IMR-90 (cell line): ENCODE measurements at regions not wholly inside any gene's neighbourhood (a gene's known extent, or its start where the extent isn't known, plus 50 kb on each side); places are given as distances from the start of the nearest gene placed in this dataset.

Experiments used
- ATAC-seq: fragments of 200-7000 bp; cut with Tn5 transposase; 2 replicates; pipeline ENCODE4 v1.9.1; 2020; ENCODE audit warnings: low read depth, mild to moderate bottlenecking, moderate library complexity
- BruUV-seq: library from RNA; stranded (reverse); fragments of 400-500 nt; replicated peaks from 2 replicates; lab custom pipeline; 2021; lab: Mats Ljungman, UMichigan
- CTCF ChIA-PET: fragments of 300-600 bp; formaldehyde crosslinking; extraction: SDS; loops from one replicate; lab custom pipeline; 2021; ENCODE audit warnings: antibody characterized with exemption; lab: Yijun Ruan, JAX
- POLR2A ChIA-PET: fragments of 300-600 bp; sonication (Branson Sonifier 250); formaldehyde crosslinking; loops from one replicate; lab custom pipeline; 2022; ENCODE audit warnings: antibody characterized with exemption; ENCODE audit not compliant: unreplicated experiment; lab: Charles Lee
- DNase-seq: peaks from one replicate; pipeline ENCODE4 v3.0.0; 2013
- H2AFZ ChIP-seq: replicated peaks from 2 replicates; pipeline ENCODE3; 2013; ENCODE audit warnings: low read length, mild to moderate bottlenecking; ENCODE audit not compliant: poor library complexity
- H2AK5ac ChIP-seq: 2 replicates; pipeline ENCODE4 v1.6.1; 2013; ENCODE audit warnings: low read depth, low read length, inconsistent platforms
- H2AK9ac ChIP-seq: replicated peaks from 2 replicates; pipeline ENCODE3; 2013; ENCODE audit warnings: mild to moderate bottlenecking, low read depth, low read length, moderate library complexity; ENCODE audit not compliant: poor library complexity
- H2BK120ac ChIP-seq: 2 replicates; pipeline ENCODE4 v1.6.1; 2013; ENCODE audit warnings: low read depth, low read length, inconsistent platforms
- H2BK15ac ChIP-seq: 3 replicates; pipeline ENCODE4 v1.6.1; 2013; ENCODE audit warnings: low read depth, low read length, inconsistent platforms
- H2BK20ac ChIP-seq: 2 replicates; pipeline ENCODE4 v1.6.1; 2013; ENCODE audit warnings: low read depth, mild to moderate bottlenecking, inconsistent platforms, low read length, moderate library complexity
- H2BK5ac ChIP-seq: 2 replicates; pipeline ENCODE4 v1.6.1; 2013; ENCODE audit warnings: mild to moderate bottlenecking, low read depth, low read length, inconsistent platforms; ENCODE audit not compliant: poor library complexity, severe bottlenecking
- H3K14ac ChIP-seq: replicated peaks from 2 replicates; pipeline ENCODE4 v1.6.1; 2013; ENCODE audit warnings: low read depth, low read length, inconsistent platforms
- H3K18ac ChIP-seq: 2 replicates; pipeline ENCODE4 v1.6.1; 2013; ENCODE audit warnings: low read depth, low read length, control low read depth
- H3K23ac ChIP-seq: 2 replicates; pipeline ENCODE4 v1.6.1; 2013; ENCODE audit warnings: low read depth, low read length, inconsistent platforms
- H3K27ac ChIP-seq: 2 replicates; pipeline ENCODE4 v1.5.1; 2013; ENCODE audit warnings: mild to moderate bottlenecking, control low read depth, low read length; ENCODE audit not compliant: insufficient read depth
- H3K27me3 ChIP-seq: 2 replicates; pipeline ENCODE4 v1.6.1; 2013; ENCODE audit warnings: low read length; ENCODE audit not compliant: control insufficient read depth, insufficient read depth
- H3K36me3 ChIP-seq: 2 replicates; pipeline ENCODE4 v1.6.1; 2013; ENCODE audit warnings: low read length, mixed read lengths; ENCODE audit not compliant: control insufficient read depth, insufficient read depth
- H3K4ac ChIP-seq: 2 replicates; pipeline ENCODE4 v1.6.1; 2013; ENCODE audit warnings: low read depth, low read length, inconsistent platforms
- H3K4me1 ChIP-seq: 2 replicates; pipeline ENCODE4 v1.6.1; 2013; ENCODE audit warnings: low read length, mixed read lengths; ENCODE audit not compliant: control insufficient read depth, insufficient read depth
- H3K4me2 ChIP-seq: 2 replicates; pipeline ENCODE4 v1.6.1; 2013; ENCODE audit warnings: low read depth, mild to moderate bottlenecking, control low read depth, low read length, moderate library complexity
- H3K4me3 ChIP-seq: 2 replicates; pipeline ENCODE4 v1.5.1; 2013; ENCODE audit warnings: low read depth, mild to moderate bottlenecking, control low read depth, low read length, moderate library complexity; ENCODE audit not compliant: insufficient read depth
- H3K56ac ChIP-seq: 2 replicates; pipeline ENCODE4 v1.6.1; 2013; ENCODE audit warnings: low read length, inconsistent platforms; ENCODE audit not compliant: insufficient read depth; ENCODE audit errors: extremely low read depth
- H3K79me1 ChIP-seq, 2 experiments: 2 replicates each; pipeline ENCODE4 v1.6.1; 2013; ENCODE audit warnings: low read length in 2 of 2, inconsistent platforms in 1 of 2, low read depth in 1 of 2
- H3K9ac ChIP-seq: 2 replicates; pipeline ENCODE4 v1.6.1; 2013; ENCODE audit warnings: low read depth, low read length, control low read depth
- H3K9me1 ChIP-seq: 2 replicates; pipeline ENCODE4 v1.6.1; 2013; ENCODE audit warnings: low read length, inconsistent platforms; ENCODE audit not compliant: insufficient read depth
- H3K9me3 ChIP-seq: 2 replicates; pipeline ENCODE4 v1.6.1; 2013; ENCODE audit warnings: low read length; ENCODE audit not compliant: control insufficient read depth, insufficient read depth
- H4K20me1 ChIP-seq: 2 replicates; pipeline ENCODE4 v1.6.1; 2013; ENCODE audit warnings: low read length, inconsistent platforms; ENCODE audit not compliant: insufficient read depth
- H4K5ac ChIP-seq: 2 replicates; pipeline ENCODE4 v1.6.1; 2013; ENCODE audit warnings: mild to moderate bottlenecking, low read depth, low read length, control low read depth
- H4K8ac ChIP-seq, 2 experiments: 2 replicates each; pipeline ENCODE4 v1.6.1; 2013; ENCODE audit warnings: low read depth in 2 of 2, low read length in 2 of 2, control low read depth in 1 of 2, inconsistent platforms in 1 of 2
- H4K91ac ChIP-seq: 2 replicates; pipeline ENCODE4 v1.6.1; 2013; ENCODE audit warnings: low read depth, low read length, inconsistent platforms; ENCODE audit not compliant: insufficient read depth
- BHLHE40 ChIP-seq: fragments of 150-350 bp; IDR thresholded peaks from 2 replicates; pipeline ENCODE4 v1.6.1; 2016; ENCODE audit warnings: mild to moderate bottlenecking, low read depth, low read length
- CEBPB ChIP-seq: IDR thresholded peaks from 2 replicates; pipeline ENCODE4 v1.6.1; 2012; ENCODE audit warnings: low read depth, low read length, improper control_type of control experiment
- CHD1 ChIP-seq: IDR thresholded peaks from 2 replicates; pipeline ENCODE4 v1.6.1; 2012; ENCODE audit warnings: low read depth, low read length, improper control_type of control experiment
- FOS ChIP-seq: fragments of 150-350 bp; IDR thresholded peaks from 2 replicates; pipeline ENCODE4 v1.6.1; 2016; ENCODE audit warnings: low read depth, low read length
- MAFK ChIP-seq: IDR thresholded peaks from 2 replicates; pipeline ENCODE4 v1.6.1; 2012; ENCODE audit warnings: low read depth, low read length, improper control_type of control experiment
- NFE2L2 ChIP-seq: fragments of 150-350 bp; IDR thresholded peaks from 2 replicates; pipeline ENCODE4 v1.6.1; 2016; ENCODE audit warnings: low read depth, mild to moderate bottlenecking, low read length
- RCOR1 ChIP-seq: IDR thresholded peaks from 2 replicates; pipeline ENCODE4 v1.6.1; 2012; ENCODE audit warnings: mild to moderate bottlenecking, low read length, improper control_type of control experiment; ENCODE audit not compliant: insufficient replicate concordance
- RFX5 ChIP-seq: IDR thresholded peaks from 2 replicates; pipeline ENCODE4 v1.8.0; 2012; ENCODE audit warnings: low read depth, mild to moderate bottlenecking, low read length, moderate library complexity
- whole genome bisulfite sequencing, 2 experiments: methylation state at CpG; one replicate each; pipeline versions ENCODE4 v1.1.5 to v1.1.7; 2013; ENCODE audit warnings: missing lambda C conversion rate in 2 of 2; ENCODE audit not compliant: insufficient read length in 1 of 2; ENCODE audit errors: extremely low coverage in 2 of 2; 5-methylcytosine and 5-hydroxymethylcytosine counted together
- dilution Hi-C: fragments of 300-500 bp; cut with HindIII; formaldehyde crosslinking; loops from one replicate; pipeline ENCODE4 v1.14.3; 2018; ENCODE audit warnings: low sequenced_read_pairs; ENCODE audit not compliant: unreplicated experiment
- in situ Hi-C: fragments of 300-500 bp; cut with MboI; formaldehyde crosslinking; loops from 3 replicates; pipeline ENCODE4 v1.14.3; 2019; ENCODE audit warnings: low sequenced_read_pairs, inconsistent platforms, mixed read lengths
- intact Hi-C: fragments of 100-400 bp; cut with micrococcal nuclease; formaldehyde crosslinking; loops from 2 replicates; pipeline ENCODE4 v1.10.0; 2022
- TF ChIP-seq, protein P1 (sequence below): conservative IDR thresholded peaks from 2 replicates; pipeline ENCODE4 v1.5.1; 2012; ENCODE audit warnings: mild to moderate bottlenecking, low read depth, low read length, improper control_type of control experiment

DNA sequence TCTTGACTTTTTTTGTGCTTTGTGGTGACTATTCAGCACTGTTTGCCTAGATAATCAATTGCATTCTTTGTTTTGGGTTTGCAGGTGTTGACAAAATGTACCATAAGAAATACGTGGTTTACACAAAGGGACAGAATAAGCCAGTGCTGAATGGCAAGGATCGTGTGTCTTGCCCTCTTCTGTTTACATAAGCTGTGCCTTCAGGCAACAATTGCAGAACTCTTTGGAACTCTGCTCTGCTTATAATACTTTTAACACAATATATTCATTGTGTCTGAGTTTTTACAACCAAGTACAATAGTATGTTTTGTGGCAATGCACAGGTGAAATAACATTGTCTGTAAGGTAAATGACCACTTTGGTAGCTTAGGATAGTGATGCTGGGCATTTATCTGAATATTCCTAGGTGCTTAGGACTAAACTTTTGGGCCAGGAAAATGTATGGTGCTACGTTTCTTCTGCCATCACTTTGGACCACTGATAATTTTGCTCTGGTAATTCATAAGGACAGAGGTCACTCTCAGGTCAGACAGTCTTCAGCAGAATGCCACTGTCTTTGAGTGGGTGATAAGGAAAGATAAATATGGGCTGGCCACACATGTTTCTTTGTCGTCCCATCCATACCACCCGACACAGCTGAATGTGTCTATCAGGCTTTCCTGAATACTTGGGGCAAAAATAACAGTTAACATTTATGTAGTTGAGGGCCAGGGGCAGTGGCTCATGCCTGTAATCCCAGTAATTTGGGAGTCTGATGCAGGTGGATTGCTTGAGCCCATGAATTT is 344.6 kb upstream of the IMPG1 start:
- no peak overlapping the region for H2AK5ac ChIP-seq
- no peak overlapping the region for H4K91ac ChIP-seq
- H2AFZ ChIP-seq: no peak overlapping the region
- no peaks in the 10 kb centered on the region for H3K9me1 ChIP-seq
- H2AK9ac ChIP-seq: no peak overlapping the region
- H3K9ac ChIP-seq: no peak overlapping the region
- no peak overlapping the region for H4K8ac ChIP-seq
- no peak overlapping the region for H3K4me3 ChIP-seq
- no TSS peak for BruUV-seq
- POLR2A ChIA-PET: no interaction called here
- dilution Hi-C loops: no loop called here
- H3K18ac ChIP-seq: no peak overlapping the region
- H3K14ac ChIP-seq: no peak overlapping the region
- no peak overlapping the region for H3K4ac ChIP-seq
- no peaks in the 10 kb centered on the region for H3K36me3 ChIP-seq
- no peak overlapping the region for H3K56ac ChIP-seq
- H3K9me3 ChIP-seq: peaks cover 10% of the 10 kb centered on the region; the same call in 1 of the 2 replicates
- H4K20me1 ChIP-seq: no peaks in the 10 kb centered on the region
- H3K27ac ChIP-seq: no peak overlapping the region
- in situ Hi-C loops: no loop called here
- no peaks in the 10 kb centered on the region for H3K27me3 ChIP-seq
- no peak overlapping the region for H2BK20ac ChIP-seq
- H2BK120ac ChIP-seq: no peak overlapping the region
- CTCF ChIA-PET: interaction anchor here (0.8 to 1.0 kb wide), 2 partner anchors 11 to 26 kb away, joined by 4 to 5 read pairs; no protein-coding TSS in a partner anchor
- no peaks in the 10 kb centered on the region for H3K79me1 ChIP-seq
- intact Hi-C loops: no loop called here
- no peak overlapping the region for H3K23ac ChIP-seq
- no peak overlapping the region for H3K4me2 ChIP-seq
- DNase-seq: no peak
- no peak overlapping the region for H2BK5ac ChIP-seq
- no CpG with 5 or more reads among the region's 5 CpGs for WGBS, 2 experiments
- H2BK15ac ChIP-seq: no peak overlapping the region
- no peak overlapping the region for H4K5ac ChIP-seq
- TF ChIP-seq BHLHE40: no peak
- no peak for TF ChIP-seq CEBPB
- no peak for TF ChIP-seq MAFK
- no peak for TF ChIP-seq FOS
- no peak for TF ChIP-seq RFX5
- TF ChIP-seq, protein P1, sequence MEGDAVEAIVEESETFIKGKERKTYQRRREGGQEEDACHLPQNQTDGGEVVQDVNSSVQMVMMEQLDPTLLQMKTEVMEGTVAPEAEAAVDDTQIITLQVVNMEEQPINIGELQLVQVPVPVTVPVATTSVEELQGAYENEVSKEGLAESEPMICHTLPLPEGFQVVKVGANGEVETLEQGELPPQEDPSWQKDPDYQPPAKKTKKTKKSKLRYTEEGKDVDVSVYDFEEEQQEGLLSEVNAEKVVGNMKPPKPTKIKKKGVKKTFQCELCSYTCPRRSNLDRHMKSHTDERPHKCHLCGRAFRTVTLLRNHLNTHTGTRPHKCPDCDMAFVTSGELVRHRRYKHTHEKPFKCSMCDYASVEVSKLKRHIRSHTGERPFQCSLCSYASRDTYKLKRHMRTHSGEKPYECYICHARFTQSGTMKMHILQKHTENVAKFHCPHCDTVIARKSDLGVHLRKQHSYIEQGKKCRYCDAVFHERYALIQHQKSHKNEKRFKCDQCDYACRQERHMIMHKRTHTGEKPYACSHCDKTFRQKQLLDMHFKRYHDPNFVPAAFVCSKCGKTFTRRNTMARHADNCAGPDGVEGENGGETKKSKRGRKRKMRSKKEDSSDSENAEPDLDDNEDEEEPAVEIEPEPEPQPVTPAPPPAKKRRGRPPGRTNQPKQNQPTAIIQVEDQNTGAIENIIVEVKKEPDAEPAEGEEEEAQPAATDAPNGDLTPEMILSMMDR: no peak
- no peak for TF ChIP-seq CHD1
- TF ChIP-seq NFE2L2: no peak
- no peak for TF ChIP-seq RCOR1
- H3K4me1 ChIP-seq: no peaks in the 10 kb centered on the region
- ATAC-seq: no peak
